HUES48 (cell line): ENCODE measurements at regions not wholly inside any gene's neighbourhood (a gene's known extent, or its start where the extent isn't known, plus 50 kb on each side); places are given as distances from the start of the nearest gene placed in this dataset.

Source experiments
- H3K27ac ChIP-seq: one replicate; pipeline ENCODE4 v1.7.0; 2013; ENCODE audit warnings: low read depth, low read length, inconsistent platforms
- H3K27me3 ChIP-seq: 2 replicates; pipeline ENCODE4 v1.6.1; 2013; ENCODE audit warnings: mild to moderate bottlenecking, low read length; ENCODE audit not compliant: control insufficient read depth, insufficient read depth
- H3K36me3 ChIP-seq: 2 replicates; pipeline ENCODE4 v1.6.1; 2013; ENCODE audit warnings: low read length; ENCODE audit not compliant: control insufficient read depth, insufficient read depth
- H3K4me1 ChIP-seq: 2 replicates; pipeline ENCODE4 v1.6.1; 2013; ENCODE audit warnings: mild to moderate bottlenecking, low read length; ENCODE audit not compliant: control insufficient read depth, insufficient read depth
- H3K4me3 ChIP-seq: 2 replicates; pipeline ENCODE4 v1.5.1; 2013; ENCODE audit warnings: mild to moderate bottlenecking, low read depth, low read length
- H3K9ac ChIP-seq: 2 replicates; pipeline ENCODE4 v1.6.1; 2013; ENCODE audit warnings: mild to moderate bottlenecking, low read depth, low read length, moderate library complexity
- H3K9me3 ChIP-seq: 2 replicates; pipeline ENCODE4 v1.6.1; 2013; ENCODE audit warnings: low read length; ENCODE audit not compliant: control insufficient read depth, insufficient read depth

- no peaks in the 10 kb centered on the region for H3K4me1 ChIP-seq
- H3K9ac ChIP-seq, result no peak overlapping the region
- no peaks in the 10 kb centered on the region for H3K36me3 ChIP-seq
- no peak overlapping the region for H3K4me3 ChIP-seq
- H3K9me3 ChIP-seq, result no peaks in the 10 kb centered on the region
- H3K27ac ChIP-seq, result no peak overlapping the region
- no peaks in the 10 kb centered on the region for H3K27me3 ChIP-seq
Measured at GRCh38 chr11:87437133-87437843, 399.6 kb downstream of the TMEM135 start.

DNA sequence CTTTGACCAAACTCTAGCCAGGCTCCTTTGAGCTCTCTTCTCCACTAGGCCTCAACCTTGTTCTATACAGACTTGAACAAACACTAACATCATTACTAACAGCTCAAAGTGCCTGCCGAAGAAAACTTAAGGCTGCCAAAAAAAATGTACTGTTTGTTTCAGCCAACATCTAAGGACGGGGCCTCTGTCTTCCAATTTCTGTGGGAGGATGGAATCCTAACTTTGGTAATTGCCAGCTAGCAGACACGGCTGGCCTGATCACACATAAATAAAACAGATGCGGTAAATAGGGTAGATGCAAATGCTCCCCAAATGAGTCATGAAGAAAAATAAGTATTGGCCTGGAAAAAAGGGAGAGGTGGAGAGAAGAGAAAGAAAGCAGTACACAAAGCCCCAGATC lies 394.3 kb downstream of the TMEM135 start:
- H3K9me3 ChIP-seq, result no peaks in the 10 kb centered on the region
- no peak overlapping the region for H3K27ac ChIP-seq
- H3K27me3 ChIP-seq, result no peaks in the 10 kb centered on the region
- no peak overlapping the region for H3K4me3 ChIP-seq
- H3K9ac ChIP-seq, result no peak overlapping the region
- no peaks in the 10 kb centered on the region for H3K4me1 ChIP-seq
- H3K36me3 ChIP-seq, result no peaks in the 10 kb centered on the region

DNA sequence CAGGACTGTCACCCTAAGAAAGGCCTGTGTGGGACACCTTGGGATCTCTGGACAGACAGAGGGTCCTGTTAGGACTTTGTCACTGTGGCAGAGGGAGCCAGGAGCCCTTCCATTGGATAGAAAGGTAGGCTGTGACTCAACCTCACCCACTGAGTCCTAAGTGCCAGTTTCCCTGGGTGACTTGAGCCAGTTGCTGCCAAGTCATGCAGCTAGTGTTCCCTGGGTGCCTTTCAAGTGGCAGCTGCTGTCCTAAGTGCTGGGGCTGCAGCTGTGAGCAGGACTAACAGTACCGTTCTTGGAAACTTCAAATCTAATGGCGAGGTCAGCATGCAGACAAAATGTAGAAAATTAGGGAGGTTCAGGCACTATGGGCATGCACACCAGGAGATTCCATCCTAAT lies 393.7 kb downstream of the TMEM135 start:
- Histone ChIP-seq H3K27me3 (no peaks in the 10 kb centered on the region), H3K9me3 (no peaks in the 10 kb centered on the region), H3K9ac (no peak overlapping the region), H3K4me3 (no peak overlapping the region), H3K36me3 (no peaks in the 10 kb centered on the region), H3K27ac (no peak overlapping the region), H3K4me1 (peaks cover 2% of the 10 kb centered on the region; the same call in 1 of the 2 replicates)

GRCh38 chr11:87430821-87431220 lies 393.1 kb downstream of the TMEM135 start:
- Histone ChIP-seq H3K27ac (no peak overlapping the region), H3K4me1 (peaks cover 7% of the 10 kb centered on the region; the same call in 1 of the 2 replicates), H3K9me3 (no peaks in the 10 kb centered on the region), H3K27me3 (no peaks in the 10 kb centered on the region), H3K4me3 (no peak overlapping the region), H3K9ac (no peak overlapping the region), H3K36me3 (no peaks in the 10 kb centered on the region)

- Histone ChIP-seq H3K9ac (no peak overlapping the region), H3K27me3 (no peaks in the 10 kb centered on the region), H3K9me3 (no peaks in the 10 kb centered on the region), H3K4me3 (no peak overlapping the region), H3K36me3 (no peaks in the 10 kb centered on the region), H3K4me1 (peaks cover 11% of the 10 kb centered on the region; the same call in 1 of the 2 replicates), H3K27ac (no peak overlapping the region)
Measured at GRCh38 chr11:87429996-87430395, 392.3 kb downstream of the TMEM135 start.

DNA sequence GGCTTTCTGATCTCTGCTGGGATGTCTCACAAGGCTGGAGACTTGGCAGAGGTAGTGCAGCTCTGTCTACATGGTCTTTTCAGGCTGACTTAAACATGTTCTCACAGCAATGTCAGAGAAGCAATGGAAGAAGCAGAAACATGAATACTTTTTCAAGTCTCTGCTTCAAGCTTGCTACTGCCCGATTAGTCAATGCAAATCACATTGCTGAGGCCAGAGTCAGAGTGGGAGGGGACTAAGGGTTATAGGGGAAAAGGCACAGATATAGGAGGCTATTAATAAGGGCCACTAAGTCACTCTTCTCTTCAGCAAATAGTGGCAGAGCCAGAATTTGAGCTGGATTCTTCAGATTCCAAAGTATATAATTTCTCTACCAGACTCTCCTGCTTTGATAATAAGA lies 390.5 kb downstream of the TMEM135 start:
- no peaks in the 10 kb centered on the region for H3K27me3 ChIP-seq
- H3K36me3 ChIP-seq, result no peaks in the 10 kb centered on the region
- no peak overlapping the region for H3K4me3 ChIP-seq
- H3K9me3 ChIP-seq, result no peaks in the 10 kb centered on the region
- no peak overlapping the region for H3K9ac ChIP-seq
- no peak overlapping the region for H3K27ac ChIP-seq
- peaks cover 11% of the 10 kb centered on the region; the same call in 1 of the 2 replicates for H3K4me1 ChIP-seq

- Histone ChIP-seq H3K9me3 (no peaks in the 10 kb centered on the region), H3K36me3 (no peaks in the 10 kb centered on the region), H3K9ac (no peak overlapping the region), H3K27ac (peak overlapping the region; percentile 49), H3K4me3 (no peak overlapping the region), H3K27me3 (no peaks in the 10 kb centered on the region), H3K4me1 (peaks cover 11% of the 10 kb centered on the region; the same call in 1 of the 2 replicates)
Measured at GRCh38 chr11:87425943-87426342, 388.2 kb downstream of the TMEM135 start.

DNA sequence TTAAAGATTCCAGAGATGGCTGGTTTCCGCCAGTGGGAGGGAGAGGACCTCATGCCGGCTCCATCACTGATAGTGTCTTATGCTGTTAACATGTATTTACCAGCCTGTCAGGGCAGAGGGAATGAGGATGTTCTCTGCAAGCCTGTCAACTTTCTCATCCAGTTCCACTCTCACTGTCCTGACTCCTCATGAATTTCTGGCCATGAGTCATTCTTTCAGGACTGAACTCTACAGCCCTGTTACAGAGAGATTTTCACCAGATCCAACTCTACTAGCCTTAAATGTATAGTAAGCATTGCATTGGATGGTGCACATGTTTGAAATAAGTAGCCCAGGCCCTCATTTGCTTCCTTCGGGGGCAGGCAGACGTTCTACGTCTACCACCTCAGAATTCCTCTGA lies 387.7 kb downstream of the TMEM135 start:
- Histone ChIP-seq H3K27ac (peak overlapping the region; percentile 49), H3K4me1 (peaks cover 11% of the 10 kb centered on the region; the same call in 1 of the 2 replicates)

DNA sequence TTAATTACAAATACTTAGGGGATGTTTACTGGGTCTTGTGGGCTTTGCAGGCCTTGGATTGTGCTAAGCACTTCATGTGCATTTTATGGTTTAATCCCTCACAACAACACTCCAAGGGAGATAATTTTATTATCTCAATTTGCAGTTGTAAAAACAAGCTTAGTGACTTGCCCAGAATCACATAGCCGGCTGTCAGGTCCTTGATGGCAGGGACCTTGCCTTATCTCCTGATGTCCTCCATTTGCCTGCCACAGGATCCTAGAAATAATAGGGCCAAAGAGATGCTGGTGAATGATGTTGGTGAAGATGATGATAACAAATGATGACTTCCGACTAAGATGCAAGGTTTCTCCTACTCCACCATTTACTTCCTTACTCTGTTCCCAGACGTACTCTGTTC lies 385.4 kb downstream of the TMEM135 start:
- H3K4me3 ChIP-seq, result no peak overlapping the region
- H3K9me3 ChIP-seq, result no peaks in the 10 kb centered on the region
- no peaks in the 10 kb centered on the region for H3K36me3 ChIP-seq
- no peak overlapping the region for H3K27ac ChIP-seq
- peaks cover 11% of the 10 kb centered on the region; the same call in 1 of the 2 replicates for H3K4me1 ChIP-seq
- no peak overlapping the region for H3K9ac ChIP-seq
- no peaks in the 10 kb centered on the region for H3K27me3 ChIP-seq

More for the DNA sequence above, 387.7 kb downstream of the TMEM135 start:
- H3K27me3 ChIP-seq, result no peaks in the 10 kb centered on the region
- H3K9ac ChIP-seq, result no peak overlapping the region
- no peaks in the 10 kb centered on the region for H3K36me3 ChIP-seq
- H3K4me3 ChIP-seq, result no peak overlapping the region
- no peaks in the 10 kb centered on the region for H3K9me3 ChIP-seq

DNA sequence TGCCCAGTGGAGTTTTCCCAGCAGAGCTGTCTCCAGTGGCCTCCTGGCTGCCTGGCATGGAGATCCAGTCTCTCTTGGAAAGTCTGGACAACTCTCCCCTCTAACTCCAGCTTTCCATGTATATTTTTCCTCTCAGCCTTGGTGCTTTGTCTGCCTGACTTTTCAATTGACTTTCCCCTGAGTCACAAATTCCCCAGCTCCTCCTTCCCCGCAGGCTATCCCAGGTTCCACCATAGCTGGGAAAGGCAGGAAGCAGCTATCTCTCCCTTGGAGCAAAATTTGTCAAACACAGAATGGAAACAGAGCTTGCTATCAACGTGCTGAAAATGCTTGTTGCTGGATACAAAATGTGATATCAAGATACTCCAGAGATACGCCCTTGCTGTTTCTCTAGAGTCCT lies 384.8 kb downstream of the TMEM135 start:
- H3K36me3 ChIP-seq, result no peaks in the 10 kb centered on the region
- H3K9ac ChIP-seq, result no peak overlapping the region
- peaks cover 11% of the 10 kb centered on the region; the same call in 1 of the 2 replicates for H3K4me1 ChIP-seq
- H3K9me3 ChIP-seq, result no peaks in the 10 kb centered on the region
- no peak overlapping the region for H3K4me3 ChIP-seq
- no peaks in the 10 kb centered on the region for H3K27me3 ChIP-seq
- H3K27ac ChIP-seq, result peak overlapping the region; percentile 31

DNA sequence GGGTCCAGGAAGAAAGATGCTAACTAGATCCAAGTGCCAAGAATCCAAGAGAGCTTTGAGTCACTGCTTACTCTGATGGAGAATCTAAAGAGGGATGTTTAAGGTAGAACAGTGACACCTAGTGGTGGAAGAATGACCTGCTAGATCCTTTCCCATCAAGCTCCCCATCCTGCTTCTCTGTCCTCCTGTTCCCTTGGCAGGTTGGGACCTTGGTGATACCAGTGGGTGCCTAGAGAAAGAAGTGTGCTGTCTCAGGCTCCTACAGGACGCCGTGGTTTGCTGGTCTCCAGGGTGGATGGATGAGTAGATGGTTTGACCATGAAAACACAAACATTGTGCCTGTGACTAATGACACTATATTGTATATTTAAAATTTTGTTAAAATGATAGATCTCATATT lies 383.7 kb downstream of the TMEM135 start:
- H3K27ac ChIP-seq, result no peak overlapping the region
- no peaks in the 10 kb centered on the region for H3K9me3 ChIP-seq
- peaks cover 9% of the 10 kb centered on the region; the same call in 1 of the 2 replicates for H3K4me1 ChIP-seq
- no peaks in the 10 kb centered on the region for H3K36me3 ChIP-seq
- H3K9ac ChIP-seq, result no peak overlapping the region
- no peaks in the 10 kb centered on the region for H3K27me3 ChIP-seq
- H3K4me3 ChIP-seq, result no peak overlapping the region
